Inflammatory macrophage treated with lipopolysaccharide for 1 hour (primary cell): ENCODE measurements at regions not wholly inside any gene's neighbourhood (a gene's known extent, or its start where the extent isn't known, plus 50 kb on each side); places are given as distances from the start of the nearest gene placed in this dataset.
"Not testable (repeated sequence)": the region's sequence is repeated elsewhere in the genome, so short reads cannot be mapped to it uniquely, and the experiment has no call there.

Experiments
- DNase-seq, 2 donors: peaks; one replicate each; pipeline ENCODE4 v3.0.0-alpha.2; 2020 to 2022

- peak in 1 of 2 donors; percentile 2 for DNase-seq
Observed at GRCh38 chr16:31754998-31755615, 118.5 kb upstream of the ZNF267 start.

- DNase-seq: no peak
Observed at GRCh38 chr16:31764103-31764502, 109.5 kb upstream of the ZNF267 start.

GRCh38 chr16:31767267-31767666 lies 106.3 kb upstream of the ZNF267 start:
- no peak for DNase-seq

GRCh38 chr16:31780342-31780741 lies 93.3 kb upstream of the ZNF267 start:
- DNase-seq: no peak

GRCh38 chr16:31785126-31785525 lies 88.5 kb upstream of the ZNF267 start:
- no peak for DNase-seq

GRCh38 chr16:31807086-31807485 lies 66.5 kb upstream of the ZNF267 start:
- no peak for DNase-seq

- no peak for DNase-seq
Observed at GRCh38 chr16:31810863-31811262, 62.7 kb upstream of the ZNF267 start.

GRCh38 chr16:31816141-31816540 lies 57.5 kb upstream of the ZNF267 start:
- DNase-seq: not testable (repeated sequence)

- no peak for DNase-seq
Observed at GRCh38 chr16:31819386-31819785, 54.2 kb upstream of the ZNF267 start.

GRCh38 chr16:31819948-31820347 lies 53.7 kb upstream of the ZNF267 start:
- no peak for DNase-seq
